GM20000 (cell line): ENCODE measurements at regions not wholly inside any gene's neighbourhood (a gene's known extent, or its start where the extent isn't known, plus 50 kb on each side); places are given as distances from the start of the nearest gene placed in this dataset.

Experiments
- DNase-seq: peaks from one replicate; pipeline ENCODE4 v3.0.0; 2012; ENCODE audit warnings: low spot score
- CTCF ChIP-seq: IDR thresholded peaks from 2 replicates; pipeline ENCODE4 v1.5.1; 2012; ENCODE audit warnings: mild to moderate bottlenecking, control low read depth; ENCODE audit errors: extremely low read depth, missing control alignments

GRCh38 chr13:38160131-38160530, 189.5 kb upstream of the UFM1 start:
- DNase-seq: no peak

GRCh38 chr13:38159710-38160109, 189.9 kb upstream of the UFM1 start:
- DNase-seq: no peak

More at GRCh38 chr13:38160131-38160530, 189.5 kb upstream of the UFM1 start:
- TF ChIP-seq CTCF: no peak

GRCh38 chr13:38147050-38147449, 202.6 kb upstream of the UFM1 start:
- no peak for TF ChIP-seq CTCF
- no peak for DNase-seq

More at GRCh38 chr13:38159710-38160109, 189.9 kb upstream of the UFM1 start:
- no peak for TF ChIP-seq CTCF

GRCh38 chr13:38141792-38142191, 207.9 kb upstream of the UFM1 start:
- DNase-seq: no peak
- TF ChIP-seq CTCF: no peak

- no peak for DNase-seq
- TF ChIP-seq CTCF: no peak
Observed at GRCh38 chr13:38135592-38135991, 214.1 kb upstream of the UFM1 start.

- no peak for TF ChIP-seq CTCF
- DNase-seq: no peak
Observed at GRCh38 chr13:38121267-38121666, 228.4 kb upstream of the UFM1 start.

- TF ChIP-seq CTCF: no peak
- DNase-seq: no peak
Observed at GRCh38 chr13:38103851-38104250, 234.3 kb upstream of the TRPC4 start.
